ENCODE measurements at regions not wholly inside any gene's neighbourhood (a gene's known extent, or its start where the extent isn't known, plus 50 kb on each side); places are given as distances from the start of the nearest gene placed in this dataset.
A peak's percentile ranks its signal among the peaks of the same experiment; 100 is the strongest.

GRCh38 chr18:2302628-2303516 lies 268.4 kb downstream of the METTL4 start:
- DNase-seq (ENCODE audit: low read depth, low spot score), result no peak

DNA sequence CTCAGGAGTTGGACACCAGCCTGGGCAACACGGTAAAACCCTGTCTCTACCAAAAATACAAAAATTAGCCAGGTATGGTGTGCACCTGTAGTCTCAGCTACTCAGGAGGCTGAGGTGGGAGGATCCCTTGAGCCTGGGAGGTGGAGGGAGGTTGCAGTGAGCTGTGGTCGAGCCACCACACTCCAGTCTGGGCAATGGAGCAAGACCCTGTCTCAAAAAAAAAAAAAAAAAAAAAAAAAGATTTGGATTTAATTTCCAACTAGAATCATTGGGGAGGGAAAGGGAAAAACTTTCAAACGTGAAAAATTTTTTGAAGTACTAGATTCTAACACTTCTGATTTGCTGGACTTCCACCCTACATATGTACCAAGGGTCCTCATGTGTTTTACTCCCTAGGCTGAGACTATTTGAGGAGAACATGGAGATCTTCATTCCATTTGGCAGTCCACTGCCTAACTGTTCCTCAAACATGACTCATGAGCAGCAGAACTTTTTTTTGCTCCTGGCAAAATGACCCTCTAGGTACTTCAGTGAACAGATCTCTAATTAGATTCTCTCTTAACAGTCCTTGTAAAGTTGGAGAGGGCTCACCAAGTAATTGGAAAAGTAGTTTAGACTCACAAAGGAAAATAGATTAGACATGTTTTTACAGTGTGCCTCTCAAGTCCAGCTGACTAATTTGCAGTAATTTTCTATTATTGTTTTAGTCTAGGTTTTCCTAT lies 267.6 kb downstream of the METTL4 start:
- no peak for DNase-seq (ENCODE audit: low read depth, low spot score)

- DNase-seq (ENCODE audit: low read depth, low spot score), result no peak
These were observed 266.7 kb downstream of the METTL4 start for GRCh38 chr18:2304378-2305175.

GRCh38 chr18:2306606-2307005 lies 264.7 kb downstream of the METTL4 start:
- DNase-seq (ENCODE audit: low read depth, low spot score), result no peak

DNA sequence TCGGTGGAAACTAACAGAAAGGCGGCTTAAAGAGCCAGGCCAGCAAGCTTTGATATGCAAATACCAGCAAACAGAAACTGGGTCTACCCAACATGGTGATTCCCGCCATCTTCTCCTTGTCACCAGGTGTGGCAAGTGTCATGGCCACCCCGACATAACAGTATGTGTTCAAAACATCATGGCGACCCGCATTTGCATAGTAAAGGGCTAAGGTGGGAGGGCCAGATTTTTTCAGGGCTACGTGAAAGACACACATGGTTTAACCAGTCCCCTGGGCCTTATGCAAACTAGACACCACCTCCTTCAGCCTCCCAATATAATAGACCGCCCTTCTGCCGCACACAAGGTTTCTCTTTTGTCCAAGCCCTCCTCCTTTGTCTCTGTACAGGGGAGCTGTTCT lies 260.4 kb downstream of the METTL4 start:
- no peak for DNase-seq (ENCODE audit: low read depth, low spot score)

DNA sequence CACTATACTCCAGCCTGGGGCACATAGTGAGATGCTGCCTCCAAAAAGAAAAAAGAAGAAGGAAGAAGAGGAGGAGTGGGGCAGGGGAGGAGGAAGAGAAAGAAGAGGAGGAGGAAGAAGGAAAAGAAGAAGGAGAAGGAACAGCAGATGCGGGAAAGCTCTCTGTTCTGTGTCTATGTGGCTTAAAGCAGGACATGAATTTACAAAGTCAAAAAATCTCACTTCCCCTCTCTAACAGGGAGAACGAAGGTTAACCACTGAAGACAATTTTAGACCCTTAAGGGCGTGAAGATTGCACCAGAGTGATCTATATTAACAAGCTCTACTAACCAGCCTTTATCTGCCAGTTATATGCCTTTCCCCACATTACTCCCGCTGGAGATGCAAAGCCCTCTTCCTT lies 258.9 kb downstream of the METTL4 start:
- DNase-seq (ENCODE audit: low read depth, low spot score), result no peak

- DNase-seq (ENCODE audit: low read depth, low spot score), result no peak
These were observed 258.0 kb downstream of the METTL4 start for GRCh38 chr18:2313332-2313731.

DNA sequence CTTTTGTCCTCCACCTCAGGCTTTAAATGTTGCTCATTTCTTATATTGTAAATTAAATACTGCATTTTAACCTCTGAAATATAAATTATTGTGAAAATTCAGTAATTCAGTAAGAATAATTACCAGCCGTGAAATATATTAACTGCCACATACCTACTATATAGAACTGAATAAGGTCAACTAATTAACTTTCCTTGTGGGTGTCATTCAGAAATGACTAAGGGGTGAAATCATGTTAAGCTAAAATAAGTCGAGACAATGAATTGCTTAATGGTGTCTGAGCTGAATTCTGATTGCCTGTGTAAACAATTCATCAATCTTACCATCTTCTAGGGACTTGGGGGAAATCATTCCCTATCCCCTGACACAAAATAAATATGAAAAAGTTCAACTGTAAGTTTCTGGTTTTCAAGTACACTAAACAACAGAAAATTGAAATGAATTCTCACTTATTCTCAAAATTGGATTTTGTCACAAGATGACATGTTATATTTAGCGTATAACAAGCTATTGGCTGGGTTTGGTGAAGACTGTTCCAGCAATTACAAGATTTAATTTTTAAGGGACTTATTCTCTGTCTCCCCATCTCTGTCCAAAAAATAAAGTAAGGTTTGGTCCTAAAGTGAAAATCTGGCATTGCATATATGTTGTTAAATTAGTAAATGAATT lies 255.1 kb downstream of the METTL4 start:
- DNase-seq (ENCODE audit: low read depth, low spot score), result no peak

- no peak for DNase-seq (ENCODE audit: low read depth, low spot score)
These were observed 254.3 kb downstream of the METTL4 start for GRCh38 chr18:2316751-2317696.

- no peak for DNase-seq (ENCODE audit: low read depth, low spot score)
These were observed 246.8 kb downstream of the METTL4 start for GRCh38 chr18:2324459-2324858.

DNA sequence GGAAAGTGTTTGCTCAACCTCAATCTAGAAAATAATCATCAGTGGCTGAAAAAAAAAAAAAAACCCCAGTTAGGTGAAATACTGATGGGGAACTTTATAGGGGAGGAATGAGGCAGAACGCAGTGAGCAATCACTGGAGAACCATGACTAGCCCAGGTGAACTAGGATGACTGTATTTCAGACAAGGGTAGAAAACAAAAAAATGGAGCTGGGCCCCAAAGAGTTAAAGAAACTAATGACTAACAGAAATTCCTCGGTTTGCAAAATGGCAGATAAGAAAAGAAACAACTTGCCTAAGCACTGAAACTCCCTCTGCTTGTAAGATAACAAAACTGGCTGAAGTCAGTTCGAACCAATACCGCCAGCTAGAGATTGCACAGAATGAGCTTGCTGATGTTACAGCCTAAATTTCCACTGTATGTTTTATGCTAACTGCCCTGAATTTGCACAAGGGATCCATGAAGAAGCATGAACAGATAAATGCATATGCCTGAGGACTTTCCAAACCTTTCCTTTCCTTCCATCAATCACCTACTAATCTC lies 245.9 kb downstream of the METTL4 start:
- no peak for DNase-seq (ENCODE audit: low read depth, low spot score)

- DNase-seq (ENCODE audit: low read depth, low spot score), result no peak
These were observed 245.4 kb downstream of the METTL4 start for GRCh38 chr18:2325933-2326332.

DNA sequence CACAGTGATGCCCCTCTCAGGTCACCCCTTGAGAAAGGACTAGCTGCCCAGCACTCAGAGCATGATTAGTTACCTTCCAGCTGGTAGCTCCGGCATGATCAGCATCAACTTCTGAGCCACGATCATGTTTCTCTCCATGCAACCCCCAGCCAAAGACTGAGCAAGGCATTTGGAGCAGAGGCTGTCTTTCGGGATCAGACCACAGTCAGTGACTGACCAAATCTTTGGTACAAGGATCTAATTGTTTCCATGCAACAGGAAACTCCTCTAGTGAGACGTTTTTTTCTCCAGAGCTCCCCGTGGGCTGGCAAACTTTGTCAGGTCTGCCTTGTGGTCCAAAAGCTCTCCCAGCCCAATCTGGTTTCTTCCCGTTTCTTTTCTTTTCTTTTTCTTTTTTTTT lies 244.3 kb downstream of the METTL4 start:
- DNase-seq (ENCODE audit: low read depth, low spot score), result no peak

DNA sequence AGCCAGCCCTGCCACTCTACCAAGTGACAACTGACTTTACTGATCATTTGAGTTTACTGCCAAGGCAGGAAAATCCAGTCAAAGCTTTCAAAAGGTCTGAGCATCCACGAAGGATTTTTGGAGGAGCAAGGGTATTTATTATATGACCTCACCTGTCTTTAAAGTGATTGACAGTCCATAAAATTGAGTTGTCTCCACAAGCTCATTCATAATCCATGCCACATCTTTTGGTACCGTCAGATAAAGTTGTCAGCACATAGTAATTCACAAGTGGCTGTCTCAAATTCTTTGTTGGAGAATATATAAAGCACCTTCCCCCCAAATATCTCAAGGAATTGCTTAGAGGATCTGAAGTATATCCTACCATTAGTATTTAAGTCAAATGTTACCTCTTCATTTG lies 240.5 kb downstream of the METTL4 start:
- DNase-seq (ENCODE audit: low read depth, low spot score), result no peak

- DNase-seq (ENCODE audit: low read depth, low spot score), result no peak
These were observed 239.8 kb downstream of the METTL4 start for GRCh38 chr18:2331491-2331890.

GRCh38 chr18:2336690-2337392 lies 234.5 kb downstream of the METTL4 start:
- DNase-seq (ENCODE audit: low read depth, low spot score), result no peak

- peak; percentile 8 for DNase-seq (ENCODE audit: low read depth, low spot score)
These were observed 233.7 kb downstream of the METTL4 start for GRCh38 chr18:2337552-2338141.

DNA sequence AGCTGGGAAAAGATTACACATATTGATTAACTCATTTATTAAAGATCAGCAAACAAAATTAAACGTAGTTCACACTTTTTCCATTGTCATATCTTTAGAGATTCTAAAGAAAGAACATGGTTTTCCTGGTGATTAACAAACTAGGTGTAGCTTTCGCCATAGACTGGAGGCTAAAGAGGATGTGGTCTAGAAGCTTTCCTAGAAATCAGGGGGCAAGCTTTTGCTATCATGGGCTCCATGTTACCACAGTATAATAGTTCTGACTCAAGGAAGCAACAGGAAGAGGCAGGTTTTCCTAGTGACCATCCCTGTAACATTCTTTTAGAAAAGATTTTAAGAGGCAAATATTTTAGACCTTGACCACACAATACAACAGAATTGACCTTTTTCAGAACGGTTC lies 232.7 kb downstream of the METTL4 start:
- no peak for DNase-seq (ENCODE audit: low read depth, low spot score)

DNA sequence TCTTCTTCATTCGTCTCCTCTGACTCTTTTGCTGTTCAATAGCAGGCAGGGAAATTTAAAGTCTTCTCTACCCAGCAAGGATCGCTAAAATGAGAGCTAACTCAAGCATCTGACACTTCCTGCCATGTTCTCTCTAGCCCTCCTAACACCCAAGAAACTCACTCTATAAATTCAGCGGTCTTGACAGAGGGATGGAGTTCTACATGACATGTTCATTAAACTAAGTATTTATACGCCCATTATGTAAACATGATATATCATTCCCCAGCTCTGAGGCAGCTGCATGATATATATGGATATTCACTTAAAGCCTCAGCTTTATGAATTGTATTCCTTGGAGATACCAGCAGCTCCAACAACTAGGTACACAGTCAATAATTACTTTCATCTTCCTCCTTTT lies 231.0 kb downstream of the METTL4 start:
- DNase-seq (ENCODE audit: low read depth, low spot score), result no peak

Data from activated CD4-positive, CD25-positive, alpha-beta regulatory T cell treated with anti-CD3 and anti-CD28 coated beads, Interleukin-2, amount 50 U/mL, for 16 hours (primary cell).